Liver (tissue), 8 donors: ENCODE measurements at regions not wholly inside any gene's neighbourhood (a gene's known extent, or its start where the extent isn't known, plus 50 kb on each side); places are given as distances from the start of the nearest gene placed in this dataset.

Experiments used
- DNase-seq: peaks from one replicate; pipeline ENCODE4 v3.0.0-alpha.2; 2017; ENCODE audit warnings: low spot score
- H3K27ac ChIP-seq, 2 donors: one replicate each; pipeline ENCODE4 v1.7.0; 2013; ENCODE audit warnings: inconsistent platforms in 2 of 2, low read length in 2 of 2, control low read depth in 1 of 2, low read depth in 1 of 2, mild to moderate bottlenecking in 1 of 2
- H3K27me3 ChIP-seq, 4 donors: one replicate each; pipeline versions ENCODE4 v1.6.1 to v1.7.0; 2013; ENCODE audit warnings: low read length in 3 of 4, inconsistent platforms in 1 of 4, mild to moderate bottlenecking in 1 of 4, moderate library complexity in 1 of 4; ENCODE audit not compliant: control insufficient read depth in 4 of 4, insufficient read depth in 4 of 4
- H3K36me3 ChIP-seq, 4 donors: one replicate each; pipeline versions ENCODE4 v1.6.1 to v1.7.0; 2013; ENCODE audit warnings: low read length in 3 of 4, mild to moderate bottlenecking in 3 of 4, low read depth in 1 of 4, moderate library complexity in 1 of 4; ENCODE audit not compliant: control insufficient read depth in 4 of 4, insufficient read depth in 3 of 4
- H3K4me1 ChIP-seq, 4 donors: one replicate each; pipeline versions ENCODE4 v1.6.1 to v1.7.0; 2013; ENCODE audit warnings: low read length in 3 of 4, mild to moderate bottlenecking in 3 of 4, moderate library complexity in 1 of 4; ENCODE audit not compliant: control insufficient read depth in 4 of 4, insufficient read depth in 4 of 4
- H3K4me3 ChIP-seq, 3 donors: one replicate each; pipeline versions ENCODE4 v1.6.1 to v1.7.0; 2013; ENCODE audit warnings: low read length in 3 of 3, control low read depth in 1 of 3, low read depth in 1 of 3, mild to moderate bottlenecking in 1 of 3
- H3K9ac ChIP-seq, 2 donors: one replicate each; pipeline ENCODE4 v1.7.0; 2013; ENCODE audit warnings: low read length in 2 of 2, mild to moderate bottlenecking in 2 of 2, moderate library complexity in 2 of 2, control low read depth in 1 of 2, low read depth in 1 of 2
- H3K9me3 ChIP-seq, 4 donors: one replicate each; pipeline versions ENCODE4 v1.6.1 to v1.7.0; 2013; ENCODE audit warnings: low read length in 3 of 4; ENCODE audit not compliant: control insufficient read depth in 4 of 4
- EGR1 ChIP-seq, 2 donors: IDR thresholded peaks; 2 replicates each; pipeline ENCODE4 v1.6.1; 2016 to 2018; ENCODE audit warnings: antibody characterized with exemption in 2 of 2, low read depth in 2 of 2
- FOXA1 ChIP-seq: IDR thresholded peaks from 2 replicates; pipeline ENCODE4 v1.6.1; 2016; ENCODE audit warnings: antibody characterized with exemption
- FOXA2 ChIP-seq: IDR thresholded peaks from 2 replicates; pipeline ENCODE4 v1.6.1; 2016; ENCODE audit warnings: antibody characterized with exemption
- GABPA ChIP-seq, 2 donors: IDR thresholded peaks in 1 of 2; conservative IDR thresholded peaks in 1 of 2; 2 replicates each; pipeline ENCODE4 v1.6.1; 2016; ENCODE audit warnings: antibody characterized with exemption in 2 of 2, mild to moderate bottlenecking in 1 of 2, moderate library complexity in 1 of 2
- HNF4A ChIP-seq, 2 donors: conservative IDR thresholded peaks; 2 replicates each; pipeline ENCODE4 v1.6.1; 2016; ENCODE audit warnings: antibody characterized with exemption in 2 of 2, mild to moderate bottlenecking in 2 of 2
- HNF4G ChIP-seq: IDR thresholded peaks from 2 replicates; pipeline ENCODE4 v1.6.1; 2016; ENCODE audit warnings: antibody characterized with exemption
- JUND ChIP-seq, 2 donors: IDR thresholded peaks; 2 replicates each; pipeline ENCODE4 v1.6.1; 2016; ENCODE audit warnings: antibody characterized with exemption in 2 of 2
- NR2F2 ChIP-seq: IDR thresholded peaks from 2 replicates; pipeline ENCODE4 v1.6.1; 2016; ENCODE audit warnings: antibody characterized with exemption
- RAD21 ChIP-seq, 2 donors: IDR thresholded peaks; 2 replicates each; pipeline ENCODE4 v1.6.1; 2016; ENCODE audit warnings: antibody characterized with exemption in 2 of 2, mild to moderate bottlenecking in 2 of 2
- RXRA ChIP-seq, 2 donors: IDR thresholded peaks; 2 replicates each; pipeline ENCODE4 v1.6.1; 2017 to 2018; ENCODE audit warnings: antibody characterized with exemption in 2 of 2, mild to moderate bottlenecking in 1 of 2
- SP1 ChIP-seq: IDR thresholded peaks from 2 replicates; pipeline ENCODE4 v1.6.1; 2018; ENCODE audit warnings: antibody characterized with exemption, mild to moderate bottlenecking
- TAF1 ChIP-seq: conservative IDR thresholded peaks from 2 replicates; pipeline ENCODE4 v1.6.1; 2016; ENCODE audit warnings: antibody characterized with exemption, mild to moderate bottlenecking
- YY1 ChIP-seq: IDR thresholded peaks from 2 replicates; pipeline ENCODE4 v1.6.1; 2016; ENCODE audit warnings: antibody characterized with exemption, mild to moderate bottlenecking
- WGBS: extraction: QIAGEN DNeasy Blood & Tissue Kit; methylation state at CpG from one replicate; pipeline ENCODE4 v1.1.7; 2013; 5-methylcytosine and 5-hydroxymethylcytosine counted together
- TF ChIP-seq, protein P1 (sequence below): fragments of 150-350 bp; IDR thresholded peaks from 2 replicates; pipeline ENCODE4 v1.5.1; 2017; ENCODE audit warnings: improper control_type of control experiment, low read depth, low read length; ENCODE audit not compliant: missing input control
- TF ChIP-seq, protein P2 (sequence below): IDR thresholded peaks from 2 replicates; pipeline ENCODE4 v1.6.1; 2016; ENCODE audit warnings: antibody characterized with exemption
- TF ChIP-seq, protein P3 (sequence below): IDR thresholded peaks from 2 replicates; pipeline ENCODE4 v1.6.1; 2016; ENCODE audit warnings: antibody characterized with exemption
- TF ChIP-seq, protein P4 (sequence below): IDR thresholded peaks from 2 replicates; pipeline ENCODE4 v1.6.1; 2016; ENCODE audit warnings: antibody characterized with exemption, mild to moderate bottlenecking
- TF ChIP-seq, protein P5 (sequence below): IDR thresholded peaks from 2 replicates; pipeline ENCODE4 v1.6.1; 2016; ENCODE audit warnings: antibody characterized with exemption
- donor health status: healthy.
- donor health status: healthy.
- donor health status: healthy.
- donor health status: healthy.
- donor health status: healthy.

DNA sequence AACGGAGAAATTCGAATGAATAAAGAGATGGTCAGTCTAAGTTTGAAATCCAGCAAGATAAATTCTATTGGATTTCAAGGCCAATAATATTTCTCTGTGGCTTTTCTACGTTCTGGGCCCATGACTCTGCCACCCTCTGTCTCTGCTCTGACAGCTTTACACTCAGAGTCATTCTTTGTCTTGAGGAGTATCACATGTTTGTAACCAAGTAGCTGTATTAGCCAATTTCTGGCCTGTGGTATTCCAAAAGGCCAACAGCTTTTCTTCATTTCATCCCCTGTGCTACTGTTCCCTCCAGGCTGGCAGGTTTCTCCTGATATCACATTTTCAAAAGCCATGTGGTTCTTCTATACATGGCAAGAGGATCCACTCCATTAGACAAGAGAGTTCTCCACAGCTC, 324.1 kb upstream of the CNTN4 start (continued):
- TF ChIP-seq, protein P1, sequence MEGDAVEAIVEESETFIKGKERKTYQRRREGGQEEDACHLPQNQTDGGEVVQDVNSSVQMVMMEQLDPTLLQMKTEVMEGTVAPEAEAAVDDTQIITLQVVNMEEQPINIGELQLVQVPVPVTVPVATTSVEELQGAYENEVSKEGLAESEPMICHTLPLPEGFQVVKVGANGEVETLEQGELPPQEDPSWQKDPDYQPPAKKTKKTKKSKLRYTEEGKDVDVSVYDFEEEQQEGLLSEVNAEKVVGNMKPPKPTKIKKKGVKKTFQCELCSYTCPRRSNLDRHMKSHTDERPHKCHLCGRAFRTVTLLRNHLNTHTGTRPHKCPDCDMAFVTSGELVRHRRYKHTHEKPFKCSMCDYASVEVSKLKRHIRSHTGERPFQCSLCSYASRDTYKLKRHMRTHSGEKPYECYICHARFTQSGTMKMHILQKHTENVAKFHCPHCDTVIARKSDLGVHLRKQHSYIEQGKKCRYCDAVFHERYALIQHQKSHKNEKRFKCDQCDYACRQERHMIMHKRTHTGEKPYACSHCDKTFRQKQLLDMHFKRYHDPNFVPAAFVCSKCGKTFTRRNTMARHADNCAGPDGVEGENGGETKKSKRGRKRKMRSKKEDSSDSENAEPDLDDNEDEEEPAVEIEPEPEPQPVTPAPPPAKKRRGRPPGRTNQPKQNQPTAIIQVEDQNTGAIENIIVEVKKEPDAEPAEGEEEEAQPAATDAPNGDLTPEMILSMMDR = no peak
- no peak for TF ChIP-seq RXRA (IDR thresholded peaks at IDR 0.05)

DNA sequence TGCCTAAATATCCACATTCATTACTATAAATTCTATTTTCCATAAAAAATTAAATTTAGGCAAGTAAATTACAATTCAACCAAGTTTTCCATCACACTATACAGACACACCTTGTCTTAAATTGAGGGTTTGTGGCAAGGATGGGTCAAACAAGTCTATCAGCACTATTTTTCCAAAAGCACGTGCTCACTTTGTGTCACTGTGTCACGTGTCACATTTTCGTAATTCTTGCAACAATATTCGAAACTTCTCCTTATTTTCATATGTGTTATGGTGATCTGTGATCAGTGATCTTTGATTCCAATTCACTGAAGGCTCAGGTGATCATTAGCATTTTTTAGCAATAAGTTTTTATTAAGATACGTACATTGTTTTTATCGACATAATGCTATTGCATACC, 323.3 kb upstream of the CNTN4 start:
- Histone ChIP-seq H3K36me3 (no peaks in the 10 kb centered on the region), H3K27me3 (no peaks in the 10 kb centered on the region), H3K27ac (no peak overlapping the region), H3K9ac (no peak overlapping the region), H3K4me1 (no peaks in the 10 kb centered on the region), H3K9me3 (no peaks in the 10 kb centered on the region), H3K4me3 (no peak overlapping the region)
- no peak for DNase-seq
- TF ChIP-seq EGR1 (IDR thresholded peaks at IDR 0.05; ENCODE audit: low read depth in 2 of 2) = no peak
- TF ChIP-seq, protein P2, sequence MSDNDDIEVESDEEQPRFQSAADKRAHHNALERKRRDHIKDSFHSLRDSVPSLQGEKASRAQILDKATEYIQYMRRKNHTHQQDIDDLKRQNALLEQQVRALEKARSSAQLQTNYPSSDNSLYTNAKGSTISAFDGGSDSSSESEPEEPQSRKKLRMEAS = no peak
- TF ChIP-seq, protein P3, sequence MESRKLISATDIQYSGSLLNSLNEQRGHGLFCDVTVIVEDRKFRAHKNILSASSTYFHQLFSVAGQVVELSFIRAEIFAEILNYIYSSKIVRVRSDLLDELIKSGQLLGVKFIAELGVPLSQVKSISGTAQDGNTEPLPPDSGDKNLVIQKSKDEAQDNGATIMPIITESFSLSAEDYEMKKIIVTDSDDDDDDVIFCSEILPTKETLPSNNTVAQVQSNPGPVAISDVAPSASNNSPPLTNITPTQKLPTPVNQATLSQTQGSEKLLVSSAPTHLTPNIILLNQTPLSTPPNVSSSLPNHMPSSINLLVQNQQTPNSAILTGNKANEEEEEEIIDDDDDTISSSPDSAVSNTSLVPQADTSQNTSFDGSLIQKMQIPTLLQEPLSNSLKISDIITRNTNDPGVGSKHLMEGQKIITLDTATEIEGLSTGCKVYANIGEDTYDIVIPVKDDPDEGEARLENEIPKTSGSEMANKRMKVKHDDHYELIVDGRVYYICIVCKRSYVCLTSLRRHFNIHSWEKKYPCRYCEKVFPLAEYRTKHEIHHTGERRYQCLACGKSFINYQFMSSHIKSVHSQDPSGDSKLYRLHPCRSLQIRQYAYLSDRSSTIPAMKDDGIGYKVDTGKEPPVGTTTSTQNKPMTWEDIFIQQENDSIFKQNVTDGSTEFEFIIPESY = no peak
- no peak for TF ChIP-seq JUND (IDR thresholded peaks at IDR 0.05)
- TF ChIP-seq TAF1 = no peak
- no peak for TF ChIP-seq RAD21 (IDR thresholded peaks at IDR 0.05)
- no peak for TF ChIP-seq FOXA2
- TF ChIP-seq, protein P4, sequence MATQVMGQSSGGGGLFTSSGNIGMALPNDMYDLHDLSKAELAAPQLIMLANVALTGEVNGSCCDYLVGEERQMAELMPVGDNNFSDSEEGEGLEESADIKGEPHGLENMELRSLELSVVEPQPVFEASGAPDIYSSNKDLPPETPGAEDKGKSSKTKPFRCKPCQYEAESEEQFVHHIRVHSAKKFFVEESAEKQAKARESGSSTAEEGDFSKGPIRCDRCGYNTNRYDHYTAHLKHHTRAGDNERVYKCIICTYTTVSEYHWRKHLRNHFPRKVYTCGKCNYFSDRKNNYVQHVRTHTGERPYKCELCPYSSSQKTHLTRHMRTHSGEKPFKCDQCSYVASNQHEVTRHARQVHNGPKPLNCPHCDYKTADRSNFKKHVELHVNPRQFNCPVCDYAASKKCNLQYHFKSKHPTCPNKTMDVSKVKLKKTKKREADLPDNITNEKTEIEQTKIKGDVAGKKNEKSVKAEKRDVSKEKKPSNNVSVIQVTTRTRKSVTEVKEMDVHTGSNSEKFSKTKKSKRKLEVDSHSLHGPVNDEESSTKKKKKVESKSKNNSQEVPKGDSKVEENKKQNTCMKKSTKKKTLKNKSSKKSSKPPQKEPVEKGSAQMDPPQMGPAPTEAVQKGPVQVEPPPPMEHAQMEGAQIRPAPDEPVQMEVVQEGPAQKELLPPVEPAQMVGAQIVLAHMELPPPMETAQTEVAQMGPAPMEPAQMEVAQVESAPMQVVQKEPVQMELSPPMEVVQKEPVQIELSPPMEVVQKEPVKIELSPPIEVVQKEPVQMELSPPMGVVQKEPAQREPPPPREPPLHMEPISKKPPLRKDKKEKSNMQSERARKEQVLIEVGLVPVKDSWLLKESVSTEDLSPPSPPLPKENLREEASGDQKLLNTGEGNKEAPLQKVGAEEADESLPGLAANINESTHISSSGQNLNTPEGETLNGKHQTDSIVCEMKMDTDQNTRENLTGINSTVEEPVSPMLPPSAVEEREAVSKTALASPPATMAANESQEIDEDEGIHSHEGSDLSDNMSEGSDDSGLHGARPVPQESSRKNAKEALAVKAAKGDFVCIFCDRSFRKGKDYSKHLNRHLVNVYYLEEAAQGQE = no peak
- TF ChIP-seq RXRA (IDR thresholded peaks at IDR 0.05) = no peak
- TF ChIP-seq, protein P1 = no peak
- TF ChIP-seq, protein P5, sequence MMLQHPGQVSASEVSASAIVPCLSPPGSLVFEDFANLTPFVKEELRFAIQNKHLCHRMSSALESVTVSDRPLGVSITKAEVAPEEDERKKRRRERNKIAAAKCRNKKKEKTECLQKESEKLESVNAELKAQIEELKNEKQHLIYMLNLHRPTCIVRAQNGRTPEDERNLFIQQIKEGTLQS = no peak
- TF ChIP-seq NR2F2 = no peak
- TF ChIP-seq YY1 = no peak
- TF ChIP-seq SP1 = no peak
- no peak for TF ChIP-seq GABPA (IDR thresholded peaks at IDR 0.05 in 1 of 2, conservative IDR thresholded peaks at IDR 0.05 in 1 of 2)
- no peak for TF ChIP-seq HNF4G
- no peak for TF ChIP-seq HNF4A (conservative IDR thresholded peaks at IDR 0.05)
- no peak for TF ChIP-seq FOXA1
- WGBS = 69% methylated on average over 6 of the region's 6 CpGs
